A673 (cell line): ENCODE measurements at regions not wholly inside any gene's neighbourhood (a gene's known extent, or its start where the extent isn't known, plus 50 kb on each side); places are given as distances from the start of the nearest gene placed in this dataset.

Experiments
- BruUV-seq: library from RNA; stranded (reverse); fragments of 400-500 nt; replicated peaks from 2 replicates; lab custom pipeline; 2021; lab: Mats Ljungman, UMichigan
- CTCF ChIA-PET: fragments of 300-600 bp; sonication (Branson Sonifier 250); formaldehyde crosslinking; loops from one replicate; lab custom pipeline; 2022; ENCODE audit warnings: antibody characterized with exemption; lab: Charles Lee
- POLR2A ChIA-PET: fragments of 300-600 bp; sonication (Branson Sonifier 250); formaldehyde crosslinking; loops from one replicate; lab custom pipeline; 2022; ENCODE audit warnings: antibody characterized with exemption; ENCODE audit not compliant: low non-redundant PET; lab: Charles Lee
- DNase-seq: peaks from one replicate; pipeline ENCODE4 v3.0.0-alpha.2; 2015; ENCODE audit warnings: low spot score
- H3K27ac ChIP-seq: fragments of 200-600 bp; sonication (generic); 2 replicates; pipeline ENCODE4 v1.5.1; 2016; ENCODE audit warnings: mixed run types, low read depth, mild to moderate bottlenecking, mixed read lengths, antibody characterized with exemption, low read length; ENCODE audit not compliant: poor library complexity, severe bottlenecking
- H3K27me3 ChIP-seq: fragments of 200-600 bp; sonication (generic); replicated peaks from 2 replicates; pipeline ENCODE4 v1.6.1; 2017; ENCODE audit warnings: mixed run types, low read depth, mild to moderate bottlenecking, mixed read lengths, antibody characterized with exemption, low read length; ENCODE audit not compliant: insufficient read depth, poor library complexity
- H3K36me3 ChIP-seq: fragments of 200-600 bp; sonication (generic); 2 replicates; pipeline ENCODE4 v1.6.1; 2016; ENCODE audit warnings: mixed run types, mild to moderate bottlenecking, mixed read lengths, antibody characterized with exemption, low read length; ENCODE audit not compliant: insufficient read depth, poor library complexity, severe bottlenecking
- H3K4me1 ChIP-seq: fragments of 200-600 bp; sonication (generic); 2 replicates; pipeline ENCODE4 v1.6.1; 2017; ENCODE audit warnings: mixed run types, mild to moderate bottlenecking, mixed read lengths, antibody characterized with exemption, low read length; ENCODE audit not compliant: insufficient read depth, poor library complexity, severe bottlenecking
- H3K4me3 ChIP-seq: fragments of 200-600 bp; sonication (generic); 2 replicates; pipeline ENCODE4 v1.5.1; 2016; ENCODE audit warnings: low read depth, mixed run types, mild to moderate bottlenecking, mixed read lengths, low read length; ENCODE audit not compliant: poor library complexity, severe bottlenecking
- H3K9me3 ChIP-seq: fragments of 200-600 bp; sonication (generic); 2 replicates; pipeline ENCODE4 v1.6.1; 2016; ENCODE audit warnings: mixed run types, low read depth, mild to moderate bottlenecking, mixed read lengths, antibody characterized with exemption, low read length; ENCODE audit not compliant: poor library complexity, severe bottlenecking
- CTCF ChIP-seq: fragments of 300-800, 200-600 bp; sonication (generic); conservative IDR thresholded peaks from 2 replicates; pipeline ENCODE4 v1.5.1; 2017; ENCODE audit warnings: low read depth, mild to moderate bottlenecking, antibody characterized with exemption, low read length, moderate library complexity, mixed read lengths
- EZH2 ChIP-seq: fragments of 200-600 bp; sonication (generic); IDR thresholded peaks from 2 replicates; pipeline ENCODE4 v1.6.1; 2017; ENCODE audit warnings: borderline replicate concordance, low read depth, mild to moderate bottlenecking, mixed read lengths, antibody characterized with exemption, low read length; ENCODE audit not compliant: poor library complexity, severe bottlenecking
- intact Hi-C: fragments of 100-400 bp; cut with micrococcal nuclease; formaldehyde crosslinking; loops from one replicate; pipeline ENCODE4 v1.10.0; 2022; ENCODE audit not compliant: unreplicated experiment

- TF ChIP-seq EZH2 = no peak
- no peak for TF ChIP-seq CTCF
- no peaks in the 10 kb centered on the region for H3K9me3 ChIP-seq
- ChIA-PET POLR2A (no interaction called here), CTCF (no interaction called here)
- peaks cover 20% of the 10 kb centered on the region for H3K27me3 ChIP-seq
- intact Hi-C loops = no loop called here
- no peak overlapping the region for H3K27ac ChIP-seq
- H3K4me3 ChIP-seq = no peak overlapping the region
- no peaks in the 10 kb centered on the region for H3K4me1 ChIP-seq
- BruUV-seq = no TSS peak
- no peaks in the 10 kb centered on the region for H3K36me3 ChIP-seq
- no peak for DNase-seq
Observed at GRCh38 chr12:67885375-67886169, 103.7 kb upstream of the IFNG-AS1 start.

DNA sequence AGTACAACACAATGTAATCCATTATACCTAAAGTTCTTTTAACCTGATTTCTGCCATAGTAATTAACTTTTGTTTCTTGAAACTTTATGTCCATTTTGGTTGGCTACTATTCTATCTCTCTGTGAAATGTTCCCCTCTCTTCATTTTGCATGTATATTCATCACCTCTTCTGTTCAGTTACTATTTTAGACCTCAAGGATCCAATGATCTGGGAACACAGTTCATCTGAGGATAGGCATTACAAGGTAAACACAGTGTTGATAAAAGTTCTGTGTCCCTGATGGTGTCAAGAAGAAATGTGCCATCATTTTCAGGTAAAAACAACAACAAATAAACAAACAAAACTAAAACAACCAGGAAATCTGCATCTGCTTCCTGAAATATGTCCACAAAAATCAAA lies 102.2 kb upstream of the IFNG-AS1 start:
- Histone ChIP-seq H3K9me3 (no peaks in the 10 kb centered on the region), H3K27me3 (peaks cover 27% of the 10 kb centered on the region), H3K4me3 (no peak overlapping the region), H3K36me3 (no peaks in the 10 kb centered on the region), H3K27ac (no peak overlapping the region), H3K4me1 (no peaks in the 10 kb centered on the region)
- intact Hi-C loops = no loop called here
- no TSS peak for BruUV-seq
- ChIA-PET POLR2A (no interaction called here), CTCF (no interaction called here)
- TF ChIP-seq EZH2 = no peak
- TF ChIP-seq CTCF = no peak
- DNase-seq = no peak

GRCh38 chr12:67889931-67890330 lies 99.3 kb upstream of the IFNG-AS1 start:
- ChIA-PET POLR2A (no interaction called here), CTCF (no interaction called here)
- no peaks in the 10 kb centered on the region for H3K36me3 ChIP-seq
- TF ChIP-seq CTCF = no peak
- no peak for TF ChIP-seq EZH2
- DNase-seq = no peak
- no peak overlapping the region for H3K4me3 ChIP-seq
- intact Hi-C loops = no loop called here
- no peaks in the 10 kb centered on the region for H3K9me3 ChIP-seq
- no TSS peak for BruUV-seq
- no peaks in the 10 kb centered on the region for H3K4me1 ChIP-seq
- no peak overlapping the region for H3K27ac ChIP-seq
- H3K27me3 ChIP-seq = peaks cover 33% of the 10 kb centered on the region
